Activated CD8-positive, alpha-beta memory T cell treated with anti-CD3 and anti-CD28 coated beads for 36 hours (primary cell): ENCODE measurements at regions not wholly inside any gene's neighbourhood (a gene's known extent, or its start where the extent isn't known, plus 50 kb on each side); places are given as distances from the start of the nearest gene placed in this dataset.

Experiments
- CTCF ChIA-PET: fragments of 350-600 bp; sonication (Branson Sonifier 250); formaldehyde crosslinking; loops from one replicate; lab custom pipeline; 2021; ENCODE audit warnings: antibody characterized with exemption; lab: Charles Lee
- POLR2A ChIA-PET: fragments of 350-600 bp; sonication (Branson Sonifier 250); formaldehyde crosslinking; loops from one replicate; lab custom pipeline; 2021; ENCODE audit warnings: antibody characterized with exemption; lab: Charles Lee

DNA sequence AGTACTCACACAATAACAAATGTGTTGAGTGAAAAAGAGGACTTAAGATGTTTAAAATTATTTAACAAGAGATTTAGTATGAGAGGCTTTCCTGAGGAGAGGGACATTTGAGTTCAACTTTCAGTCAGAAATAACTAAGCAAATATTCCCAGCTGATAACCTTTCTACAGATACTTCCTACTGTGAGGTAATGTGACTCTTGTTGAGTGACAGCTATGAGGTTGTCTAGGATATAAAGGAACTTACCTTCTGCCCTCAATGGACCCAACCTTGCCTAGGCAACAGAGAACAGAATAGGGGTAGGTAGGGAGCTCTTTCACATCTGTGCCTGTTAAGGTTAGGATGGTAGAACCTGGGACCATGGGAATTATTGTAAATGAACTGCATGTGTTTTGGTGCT, 54.7 kb downstream of the GLUD2 start:
- POLR2A ChIA-PET = no interaction called here
- CTCF ChIA-PET = no interaction called here

DNA sequence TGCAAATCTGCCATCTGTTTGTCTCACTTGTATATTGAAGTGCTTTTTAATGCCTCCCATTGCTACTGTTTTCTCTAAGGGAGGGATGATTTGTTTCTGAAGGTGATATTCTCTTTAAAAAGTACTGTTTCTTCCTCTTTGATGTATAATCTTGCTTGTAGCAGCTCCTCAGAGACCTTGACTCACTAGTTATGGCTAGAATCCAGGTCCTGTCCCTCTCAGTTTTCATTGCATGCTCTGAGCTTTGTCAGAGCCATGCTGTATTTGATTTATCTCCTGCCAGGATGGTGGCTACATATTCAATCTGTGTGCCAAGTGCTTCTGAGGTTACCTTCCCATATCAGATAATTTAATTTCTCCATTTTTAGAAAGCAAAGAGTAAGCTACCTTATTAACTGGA, 56.0 kb downstream of the GLUD2 start:
- ChIA-PET POLR2A (no interaction called here), CTCF (no interaction called here)

DNA sequence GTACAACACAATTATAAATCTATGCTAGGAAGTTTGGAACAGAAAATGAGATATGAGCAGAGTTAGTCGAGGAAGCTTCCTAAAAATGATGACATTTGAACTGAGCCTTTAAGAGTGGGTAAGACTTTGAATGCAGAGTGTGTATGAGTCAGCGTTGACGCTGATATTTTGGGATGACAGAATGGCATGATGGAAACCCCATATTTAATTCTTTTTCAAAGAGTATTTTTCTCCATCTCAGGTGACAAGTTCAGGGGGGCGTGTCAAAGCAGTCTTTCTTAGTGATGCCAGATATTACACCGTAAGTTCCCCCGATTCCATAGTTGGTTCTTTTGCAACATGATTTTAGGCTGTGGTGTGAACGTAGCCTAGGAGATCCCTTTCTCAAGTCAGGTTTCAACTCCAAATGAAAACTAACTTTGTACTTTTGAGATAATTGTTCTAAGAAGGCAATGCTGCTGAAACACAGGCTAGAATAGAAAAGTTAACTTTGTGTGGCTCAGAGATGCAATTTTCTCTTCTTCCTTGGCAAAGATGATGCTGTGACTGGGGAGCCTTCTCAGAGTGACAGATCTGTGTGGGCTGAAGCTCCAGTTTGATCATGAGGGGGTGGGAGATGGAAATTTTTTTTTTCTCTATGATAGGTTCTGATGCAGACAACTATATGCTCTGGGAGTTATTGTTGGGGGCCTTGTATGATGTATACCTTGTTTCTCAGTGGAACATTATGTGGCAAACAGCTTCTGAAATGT, 59.2 kb downstream of the GLUD2 start:
- ChIA-PET POLR2A (no interaction called here), CTCF (interaction anchor here (0.6 kb wide), 1 partner anchor 21 kb away, joined by 4 read pairs; no protein-coding TSS in a partner anchor)

DNA sequence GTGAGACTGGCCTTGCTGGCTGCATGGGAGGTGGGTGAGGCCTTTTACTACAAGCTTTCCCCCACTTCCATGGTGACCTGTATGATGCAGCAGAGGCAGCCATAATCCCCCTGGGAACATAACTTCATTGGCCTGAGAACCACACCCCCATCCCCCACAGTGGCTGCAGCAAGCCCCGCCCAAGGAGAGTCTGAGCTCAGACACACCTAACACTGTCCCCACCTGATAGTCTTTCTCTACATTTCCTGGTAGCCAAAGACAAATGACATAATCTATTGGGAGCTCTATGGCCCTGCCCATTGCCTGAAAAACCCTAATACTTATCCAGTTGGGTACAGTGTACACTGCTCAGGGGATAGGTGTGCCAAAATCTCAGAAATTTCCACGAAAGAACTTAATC, 62.6 kb downstream of the GLUD2 start:
- CTCF ChIA-PET = no interaction called here
- POLR2A ChIA-PET = no interaction called here

DNA sequence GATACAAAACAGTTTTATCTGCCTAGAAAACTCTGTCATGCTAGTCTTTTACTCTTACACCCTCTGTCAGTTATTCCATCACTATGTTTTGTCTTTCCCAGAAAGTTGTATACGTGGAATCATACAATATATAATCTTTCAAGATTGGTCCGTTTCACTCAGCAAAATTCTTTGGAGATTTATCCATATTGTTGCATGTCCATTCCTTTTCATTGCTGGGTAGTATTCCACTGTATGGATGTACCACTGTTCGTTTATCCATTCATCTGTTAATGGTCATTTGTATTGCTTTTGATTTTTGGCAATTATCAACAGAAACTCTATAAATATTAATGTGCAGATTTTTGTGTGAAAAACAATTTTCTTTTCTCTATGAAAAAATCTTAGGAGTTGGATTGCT, 63.1 kb downstream of the GLUD2 start:
- POLR2A ChIA-PET = no interaction called here
- CTCF ChIA-PET = no interaction called here

DNA sequence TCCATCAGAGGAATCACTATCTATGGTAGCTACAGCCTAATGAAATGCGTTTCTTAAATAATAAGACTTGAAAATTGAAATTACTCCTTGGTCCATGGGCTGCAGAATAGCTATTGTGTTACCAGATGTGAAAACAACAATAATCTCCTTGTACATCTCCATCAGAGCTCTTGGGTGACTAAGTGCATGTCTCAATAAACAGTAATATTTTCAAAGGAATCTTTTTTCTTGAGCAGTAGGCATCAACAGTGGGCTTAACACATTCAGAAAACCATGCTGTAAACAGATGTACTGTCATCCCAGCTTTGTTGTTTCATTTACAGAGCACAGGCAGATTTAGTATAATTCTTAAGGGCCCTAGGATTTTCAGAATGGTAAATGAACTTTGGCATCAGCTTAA, 67.3 kb downstream of the GLUD2 start:
- CTCF ChIA-PET = no interaction called here
- POLR2A ChIA-PET = no interaction called here

DNA sequence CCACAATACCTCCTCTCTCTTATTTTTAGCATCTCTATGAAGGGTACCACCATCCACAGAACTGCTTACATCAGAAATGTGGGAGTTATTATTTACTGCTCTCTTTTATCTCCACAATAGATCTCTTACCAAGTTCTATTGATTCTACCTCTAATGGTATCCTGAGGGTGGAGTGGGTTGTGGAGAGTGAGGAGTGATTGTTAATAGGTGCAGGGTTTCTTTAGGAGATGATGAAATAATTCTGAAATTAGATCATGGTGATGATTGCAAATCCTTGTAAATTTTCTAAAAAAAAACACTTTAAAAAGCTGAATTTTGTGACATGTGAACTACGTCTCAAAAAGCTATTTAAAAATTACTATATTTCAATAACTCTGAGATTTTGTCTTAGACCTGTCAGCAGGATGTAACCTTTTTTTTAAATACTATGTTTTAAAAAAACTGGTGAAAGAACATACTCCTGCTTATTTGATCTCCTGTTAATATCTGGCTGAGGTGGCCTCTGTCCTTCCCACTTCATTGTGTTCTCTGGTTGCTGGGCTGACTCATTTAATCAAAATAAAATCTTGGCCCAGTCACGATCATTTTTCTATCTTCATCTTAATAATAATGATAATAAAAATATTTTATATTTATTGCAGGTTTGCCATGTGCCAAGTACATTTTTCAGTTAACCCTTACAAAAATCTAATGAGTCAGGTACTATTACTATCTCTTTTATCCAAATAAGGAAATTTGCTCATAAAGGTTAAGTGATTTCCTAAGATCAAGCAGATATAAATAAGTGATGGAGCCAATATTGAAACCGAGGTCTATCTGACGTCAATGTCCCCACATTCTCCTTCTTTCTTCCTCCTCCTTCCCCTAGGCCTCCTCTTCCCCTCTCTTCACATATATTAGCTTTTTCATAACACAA, 73.5 kb downstream of the GLUD2 start:
- ChIA-PET CTCF (no interaction called here), POLR2A (no interaction called here)

DNA sequence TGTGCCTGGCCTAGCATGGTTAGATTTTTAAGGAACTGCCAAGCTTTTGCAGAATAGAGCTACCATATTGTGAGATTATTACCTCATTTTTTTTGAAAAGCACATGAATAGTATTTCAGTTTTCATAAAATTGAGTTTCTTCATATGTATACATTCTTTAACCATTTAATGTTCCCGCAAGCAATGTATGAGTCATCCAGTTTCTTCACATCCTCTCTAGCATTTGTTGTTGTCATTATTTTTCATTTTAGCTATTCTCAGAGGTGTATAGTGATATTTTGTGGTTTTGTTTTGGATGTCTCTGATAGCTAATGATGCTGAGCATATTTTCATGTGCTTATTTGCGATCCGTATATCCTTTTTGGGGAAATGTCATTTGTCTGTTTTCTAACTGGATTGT, 74.9 kb downstream of the GLUD2 start:
- CTCF ChIA-PET = interaction anchor here (0.7 kb wide), 1 partner anchor 66 kb away, joined by 3 read pairs; no protein-coding TSS in a partner anchor
- POLR2A ChIA-PET = no interaction called here

DNA sequence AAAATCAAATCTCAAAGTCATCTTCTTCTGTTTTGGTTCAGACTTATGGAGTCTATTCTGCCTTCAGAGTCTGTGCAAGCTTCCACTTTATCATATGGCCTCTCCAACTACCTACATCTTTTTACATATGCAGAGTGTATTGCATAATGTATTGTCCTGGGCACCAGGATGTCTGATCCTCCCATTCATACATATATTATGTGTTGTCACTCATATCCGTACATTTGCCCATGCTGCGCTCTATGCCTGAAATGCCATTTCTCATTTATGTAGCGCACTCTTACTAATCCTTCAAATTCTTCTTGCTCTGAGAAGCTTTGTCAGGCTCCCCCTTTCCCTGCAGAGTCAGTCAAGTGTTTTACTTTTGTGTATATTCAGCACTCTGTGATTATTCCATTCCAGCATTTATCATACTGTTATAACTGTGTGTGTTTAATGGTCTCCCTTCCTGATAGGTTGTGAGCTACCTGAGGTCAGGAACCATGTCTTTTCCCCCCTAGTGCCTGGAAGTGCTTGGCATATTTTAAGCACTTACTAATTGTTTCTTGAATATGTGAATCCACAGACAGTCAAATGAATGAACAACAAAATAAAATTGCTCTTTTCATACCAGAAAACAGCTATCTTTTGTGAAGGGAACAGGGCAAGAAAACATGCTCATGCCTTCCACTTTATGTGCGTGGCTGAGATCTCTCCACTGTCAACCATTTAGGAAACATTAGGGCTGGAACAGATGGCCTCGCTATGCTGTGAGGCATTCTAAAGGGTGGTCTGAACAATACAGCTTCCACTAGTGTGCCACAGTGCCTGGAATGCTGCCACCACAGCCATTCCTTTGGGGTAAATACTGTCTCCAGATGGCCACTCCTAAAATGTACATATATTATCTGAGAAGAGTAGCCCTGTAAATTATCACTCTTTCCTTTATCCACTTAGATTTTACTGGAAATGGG, 81.8 kb downstream of the GLUD2 start:
- CTCF ChIA-PET = no interaction called here
- POLR2A ChIA-PET = no interaction called here

DNA sequence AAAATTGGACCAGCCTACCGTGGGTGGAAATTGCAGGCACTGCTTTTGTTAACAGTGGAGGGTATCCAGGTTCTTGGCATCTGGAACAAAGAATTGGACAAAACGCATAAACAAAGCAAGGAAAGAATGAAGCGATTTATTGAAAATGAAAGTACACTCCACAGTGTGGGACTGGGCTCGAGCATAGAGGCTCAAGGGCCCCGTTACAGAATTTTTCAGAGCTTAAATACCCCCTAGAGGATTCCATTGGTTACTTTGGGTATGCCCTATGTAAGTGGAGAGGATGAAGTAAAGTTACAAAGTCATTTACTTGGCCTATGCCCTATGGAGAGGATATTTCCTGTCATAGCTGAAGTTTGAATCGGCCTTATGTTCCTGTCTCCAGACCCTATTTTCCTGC, 85.3 kb downstream of the GLUD2 start:
- ChIA-PET CTCF (interaction anchor here (0.5 kb wide), 1 partner anchor 772 kb away, joined by 4 read pairs; no protein-coding TSS in a partner anchor), POLR2A (no interaction called here)

DNA sequence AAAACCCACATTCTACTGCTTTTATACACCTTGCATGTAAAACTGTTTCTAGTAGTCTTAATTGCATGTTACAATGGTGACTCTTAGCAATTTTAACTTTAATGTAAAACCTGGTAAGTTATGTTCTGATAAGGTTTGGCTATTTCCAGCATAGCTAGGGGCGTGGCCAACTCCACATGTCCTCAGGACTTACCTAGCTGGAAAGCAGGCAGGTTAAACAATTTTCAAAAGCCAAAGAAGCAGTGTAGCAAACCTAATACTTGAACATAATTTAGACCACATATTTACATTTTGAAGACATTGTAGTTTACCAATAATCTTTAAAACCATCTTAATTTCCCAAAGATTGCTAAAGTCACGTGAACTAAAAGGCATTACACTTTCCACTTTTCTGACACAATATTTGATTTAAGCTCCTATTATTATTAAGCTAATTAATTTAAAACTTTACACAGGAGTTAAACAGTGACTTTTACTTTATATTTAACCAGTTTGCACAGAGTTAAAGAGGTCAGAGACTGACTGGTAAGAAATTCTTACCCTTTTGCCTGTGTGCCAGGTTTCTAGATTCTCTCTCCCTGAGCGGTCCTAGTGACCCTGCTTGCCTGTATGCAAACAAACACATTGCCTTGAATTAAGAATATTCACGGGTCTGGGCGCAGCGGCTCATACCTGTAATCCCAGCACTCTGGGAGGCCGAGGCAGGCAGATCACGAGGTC, 88.2 kb downstream of the GLUD2 start:
- POLR2A ChIA-PET = no interaction called here
- CTCF ChIA-PET = no interaction called here

DNA sequence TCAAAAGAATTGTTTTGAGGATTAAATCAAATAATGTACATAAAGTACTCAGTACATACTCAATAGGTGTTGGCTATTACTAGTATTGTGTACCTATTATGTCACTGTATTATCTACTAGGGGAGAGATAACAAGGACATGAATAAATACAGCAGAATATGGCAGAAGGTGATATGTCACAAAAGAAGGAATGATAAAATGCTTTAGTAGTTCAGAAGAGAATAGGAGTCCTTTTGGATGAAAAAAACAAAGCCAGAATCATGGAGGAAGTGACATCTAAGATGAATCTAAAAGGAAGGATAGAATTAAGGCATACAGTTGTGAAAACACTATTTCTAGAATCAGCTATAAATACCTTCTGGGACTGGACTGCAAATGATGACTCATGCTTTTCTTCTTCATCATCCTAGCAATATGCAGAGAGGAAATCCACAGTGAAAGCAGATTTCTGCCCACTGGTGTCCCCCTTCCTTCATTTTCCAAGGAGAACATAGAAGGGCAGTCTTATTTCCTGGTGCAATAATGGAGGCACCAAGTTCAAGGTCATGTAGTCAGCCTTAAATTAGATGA, 98.7 kb downstream of the GLUD2 start:
- POLR2A ChIA-PET = no interaction called here

DNA sequence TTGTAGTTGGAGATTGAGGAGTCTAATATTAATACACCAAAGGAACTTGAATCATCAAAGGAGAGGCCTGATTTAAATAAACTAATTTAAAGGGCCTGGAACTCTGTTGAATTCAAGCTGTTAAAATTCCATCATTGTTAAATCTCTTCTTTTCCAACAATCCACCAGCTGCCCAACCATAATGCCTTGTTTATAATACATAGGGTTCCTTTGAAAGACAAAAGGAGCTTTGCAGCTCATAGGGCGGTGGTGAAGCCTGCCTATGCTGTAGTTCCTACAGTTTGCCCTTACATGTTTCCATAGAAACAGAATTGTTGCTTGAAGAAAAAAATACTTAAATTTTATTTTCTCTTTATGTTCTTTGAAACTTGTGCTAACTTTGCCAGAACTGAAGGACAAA, 102.8 kb downstream of the GLUD2 start:
- POLR2A ChIA-PET = no interaction called here

More for the DNA sequence above, 98.7 kb downstream of the GLUD2 start:
- CTCF ChIA-PET = no interaction called here

DNA sequence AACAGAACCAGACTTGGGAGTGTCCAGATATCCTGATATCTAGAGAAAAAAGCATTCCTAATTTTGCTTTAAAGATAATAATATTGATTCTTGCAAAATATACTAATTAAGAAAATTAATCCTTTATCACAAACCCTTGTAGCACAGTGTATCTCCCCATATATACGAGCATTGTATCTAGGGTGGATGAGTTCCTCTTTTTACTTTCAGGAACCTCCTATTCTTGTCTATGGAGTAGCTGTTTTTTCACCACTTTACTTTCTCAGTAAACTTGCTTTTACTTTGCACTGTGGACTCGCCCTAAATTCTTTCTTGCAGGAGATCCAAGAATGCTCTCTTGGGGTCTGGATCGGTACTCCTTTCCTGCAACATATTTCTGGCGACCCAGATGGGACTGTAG, 103.9 kb downstream of the GLUD2 start:
- CTCF ChIA-PET = no interaction called here
- POLR2A ChIA-PET = no interaction called here

More for the DNA sequence above, 102.8 kb downstream of the GLUD2 start:
- CTCF ChIA-PET = no interaction called here

DNA sequence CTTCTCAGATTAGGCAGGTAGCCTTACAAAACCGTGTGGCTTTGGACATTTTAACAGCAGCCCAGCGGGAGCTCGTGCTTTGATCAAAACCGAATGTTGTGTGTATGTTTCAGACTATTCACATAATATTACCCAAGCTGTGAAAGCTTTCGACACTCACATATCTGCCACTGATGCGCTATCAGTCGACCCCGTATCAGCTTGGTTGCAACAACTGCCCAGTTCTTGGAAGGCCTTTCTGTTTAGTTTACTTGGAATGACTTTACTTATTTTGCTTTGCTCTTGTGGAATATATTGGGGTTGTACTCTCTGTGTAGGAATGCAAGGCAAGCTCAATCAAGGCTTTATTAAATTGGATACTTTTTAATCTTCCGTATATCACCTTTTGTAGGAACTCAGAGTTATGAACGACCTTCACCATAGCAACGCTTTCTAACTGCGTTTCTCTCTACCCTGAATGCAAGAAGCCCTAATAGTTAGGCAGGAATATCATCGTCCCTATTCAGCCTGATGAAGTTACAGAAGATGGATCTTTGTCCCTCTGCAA, 107.5 kb downstream of the GLUD2 start:
- ChIA-PET CTCF (no interaction called here), POLR2A (no interaction called here)

DNA sequence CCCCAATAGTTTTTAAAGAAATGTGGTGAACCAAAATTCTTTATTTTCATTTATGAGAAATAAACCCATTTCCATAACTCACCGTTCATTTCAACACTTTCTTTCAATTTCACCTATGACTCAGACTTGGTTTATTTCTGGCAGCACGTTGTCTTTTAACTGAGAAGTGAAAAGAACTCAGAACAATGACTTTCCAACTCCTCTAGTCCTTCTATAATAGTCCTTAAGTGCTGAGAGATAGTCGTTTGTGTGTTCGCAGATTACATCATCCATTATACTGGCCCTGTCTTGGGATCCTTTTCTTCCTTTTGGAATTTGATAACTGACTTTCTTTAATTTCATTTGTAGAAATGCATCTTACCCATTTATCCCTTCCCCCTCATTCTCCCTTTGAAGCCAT, 113.6 kb downstream of the GLUD2 start:
- POLR2A ChIA-PET = no interaction called here
- CTCF ChIA-PET = no interaction called here

DNA sequence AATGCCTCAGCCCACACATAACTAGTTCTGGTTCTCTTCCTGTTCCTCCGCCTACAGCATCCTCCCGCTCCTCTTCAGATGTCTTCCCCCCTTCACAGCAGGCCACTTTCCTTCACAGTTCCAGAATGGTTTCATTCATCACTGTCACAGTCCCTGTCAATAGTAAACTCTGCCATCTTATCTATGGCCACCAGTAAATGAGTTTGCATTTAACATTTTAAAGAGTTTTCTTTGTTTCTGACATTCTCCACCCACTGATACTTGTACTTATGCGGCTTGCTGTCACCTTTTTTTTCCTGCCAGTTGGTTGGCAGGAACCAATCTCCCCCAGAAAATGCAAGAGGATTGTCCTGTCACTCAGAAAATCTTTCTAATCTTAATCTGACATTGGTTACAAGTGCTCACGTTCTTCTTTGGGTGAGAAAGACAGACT, 114.1 kb downstream of the GLUD2 start:
- CTCF ChIA-PET = no interaction called here
- POLR2A ChIA-PET = no interaction called here

DNA sequence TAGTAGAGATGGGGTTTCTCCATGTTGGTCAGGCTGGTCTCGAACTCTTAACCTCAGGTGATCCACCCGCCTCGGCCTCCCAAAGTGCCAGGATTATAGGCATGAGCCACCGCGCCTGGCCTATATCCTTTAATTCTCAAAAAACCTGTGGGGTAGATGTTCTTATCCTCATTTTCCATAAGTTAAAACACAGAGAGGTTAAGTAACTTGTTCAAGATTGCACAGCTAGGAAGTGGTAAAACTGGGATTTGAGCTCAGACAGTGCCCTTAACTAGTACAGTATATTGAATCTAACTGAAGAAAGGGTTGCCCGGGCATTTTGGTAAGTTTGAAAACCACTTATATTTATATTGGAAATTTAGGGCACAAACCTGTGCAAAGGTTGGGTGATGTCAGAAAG, 116.0 kb downstream of the GLUD2 start:
- ChIA-PET CTCF (no interaction called here), POLR2A (interaction anchor here (0.5 kb wide), 1 partner anchor 373 kb away, joined by 4 read pairs; no protein-coding TSS in a partner anchor)
